Anterior cingulate cortex (tissue), 58 donors: ENCODE measurements at regions not wholly inside any gene's neighbourhood (a gene's known extent, or its start where the extent isn't known, plus 50 kb on each side); places are given as distances from the start of the nearest gene placed in this dataset.

ENCODE experiments used
- DNase-seq, 58 donors: peaks; one replicate each; lab custom pipeline; 2025; lab: John Stamatoyannopoulos, UW

DNA sequence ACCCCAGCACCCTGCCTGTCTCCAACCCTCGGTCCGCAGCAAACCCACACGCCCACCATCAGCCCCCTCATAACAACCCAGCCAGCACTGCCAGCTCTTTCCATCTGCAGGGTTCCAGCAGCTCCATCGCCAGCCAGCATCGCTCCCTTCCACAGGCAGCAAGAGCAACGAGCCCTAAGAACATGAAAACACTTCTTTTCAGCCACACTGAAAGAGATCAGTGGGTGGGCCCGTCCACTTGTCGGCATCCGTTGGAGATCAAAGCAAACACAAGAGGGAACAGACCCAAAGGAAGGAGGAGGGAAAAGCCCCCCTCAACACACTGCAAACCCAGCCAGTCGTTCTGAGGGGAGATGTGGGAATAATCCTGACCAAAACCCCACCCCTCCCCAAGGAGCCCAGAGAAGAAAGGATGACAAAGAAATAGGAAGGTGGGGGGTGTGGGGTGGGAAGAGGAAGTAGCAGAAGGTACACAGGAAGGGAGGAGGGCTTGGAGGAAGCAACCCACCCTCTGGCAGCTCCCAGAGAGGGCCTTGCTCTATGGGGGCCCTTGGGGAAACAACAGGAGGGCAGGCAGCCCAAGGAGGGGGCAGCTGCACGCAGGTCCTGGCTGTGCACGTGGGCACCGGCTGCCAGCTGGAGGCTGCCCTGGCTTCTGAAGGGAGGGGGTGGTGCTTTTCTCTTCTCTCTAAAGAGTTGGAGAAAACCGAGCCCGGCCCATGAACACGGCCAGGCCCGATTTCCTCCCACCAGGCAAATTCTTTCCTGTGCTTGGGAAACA lies 473.6 kb upstream of the PROK2 start:
- DNase-seq, result peak in 13 of 58 donors; percentile 9 to 47 (median 20)

DNA sequence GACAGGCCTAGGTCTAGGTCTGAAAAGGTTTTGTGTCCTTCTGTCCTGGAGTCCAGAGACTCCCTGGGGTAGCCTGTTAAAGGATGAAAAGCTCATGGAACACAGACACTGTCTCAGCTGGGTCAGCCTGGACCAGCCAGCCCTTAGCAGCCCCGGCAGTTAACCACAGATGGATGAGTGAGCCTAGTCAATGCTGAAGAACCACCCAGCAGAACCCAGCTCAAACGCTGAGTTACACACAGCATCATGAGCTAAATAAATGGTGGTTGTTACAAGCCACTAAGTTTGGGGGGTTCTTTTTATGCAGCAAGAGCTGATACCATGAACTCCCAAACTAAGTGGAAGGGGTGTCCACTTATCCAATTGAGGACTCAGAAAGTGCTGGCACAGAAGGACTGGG lies 472.8 kb upstream of the PROK2 start:
- no peak for DNase-seq

DNA sequence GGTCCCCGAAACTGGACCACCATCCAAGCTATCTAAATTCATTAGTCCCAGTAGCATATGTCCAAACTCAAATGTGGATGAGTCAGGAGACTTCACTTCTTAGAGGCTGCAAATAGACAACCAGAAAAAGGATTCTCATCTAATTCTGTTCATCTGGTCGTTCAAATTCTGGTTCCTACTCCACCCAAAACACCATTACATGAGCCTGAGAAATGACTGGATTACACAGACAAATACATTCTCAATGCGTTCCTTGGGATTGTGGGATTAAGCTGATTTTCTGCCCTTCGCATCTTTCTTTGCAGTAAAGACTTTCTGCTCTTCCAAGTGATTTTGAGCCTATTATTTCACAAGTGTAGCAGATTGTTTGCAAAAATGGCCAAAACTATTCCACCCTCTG lies 472.3 kb upstream of the PROK2 start:
- no peak for DNase-seq

DNA sequence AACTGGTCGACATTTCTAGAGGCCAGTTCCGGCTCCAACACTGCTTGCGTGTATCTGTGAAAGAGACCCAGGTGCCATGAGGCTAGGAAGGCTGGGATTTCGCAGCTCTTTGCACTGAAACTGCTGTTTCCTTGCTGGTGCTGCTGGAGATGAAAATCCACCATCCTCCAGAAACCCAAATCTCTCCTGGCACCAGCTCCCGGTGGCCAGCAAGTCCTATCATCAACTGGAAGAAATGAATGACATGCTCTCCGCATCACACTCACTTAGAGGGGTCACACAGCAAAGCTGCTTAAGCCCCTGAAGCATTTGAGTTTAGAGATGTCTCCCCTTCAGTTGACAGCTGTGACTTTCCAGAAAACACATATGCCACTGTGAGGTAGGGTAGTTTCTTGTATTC lies 471.8 kb upstream of the PROK2 start:
- no peak for DNase-seq

DNA sequence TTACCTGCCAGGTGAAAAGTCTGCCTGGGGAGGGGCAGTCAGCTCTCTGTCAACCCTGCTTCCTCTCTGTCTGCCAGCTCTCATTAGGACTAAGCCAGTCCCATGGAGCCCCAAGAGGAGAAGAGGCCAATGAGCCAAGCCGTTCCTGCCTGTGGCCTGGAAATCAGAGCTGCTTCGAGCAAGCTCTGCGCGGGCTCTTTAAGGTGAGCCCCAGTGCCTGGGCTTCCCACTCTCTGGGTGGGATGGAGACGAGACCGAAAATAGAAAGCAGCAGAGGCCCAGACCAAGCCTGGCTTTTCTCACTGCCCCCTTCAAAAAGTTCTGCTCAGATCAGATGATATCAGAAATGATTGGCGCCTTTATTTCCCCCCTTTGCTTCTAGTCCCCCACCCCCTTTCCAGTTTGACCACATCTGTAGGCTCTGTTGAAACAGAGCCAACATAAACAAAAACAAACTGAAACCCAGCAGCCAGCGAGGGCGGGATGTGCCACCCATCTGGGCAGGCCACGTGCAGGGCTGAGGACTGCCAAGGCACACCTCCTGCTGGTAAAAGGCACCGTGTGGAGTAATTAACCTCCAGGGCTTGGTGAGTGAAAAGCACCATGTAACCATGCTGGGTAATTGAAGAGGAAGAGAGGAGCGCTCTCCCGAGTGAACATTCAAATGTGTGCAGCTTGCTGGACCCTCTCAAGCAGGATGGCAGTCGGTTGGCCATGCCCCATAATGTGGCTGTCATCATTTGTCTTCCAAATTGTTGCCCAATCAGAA lies 471.0 kb upstream of the PROK2 start:
- DNase-seq, result peak in 23 of 58 donors; percentile 9 to 69 (median 41)

DNA sequence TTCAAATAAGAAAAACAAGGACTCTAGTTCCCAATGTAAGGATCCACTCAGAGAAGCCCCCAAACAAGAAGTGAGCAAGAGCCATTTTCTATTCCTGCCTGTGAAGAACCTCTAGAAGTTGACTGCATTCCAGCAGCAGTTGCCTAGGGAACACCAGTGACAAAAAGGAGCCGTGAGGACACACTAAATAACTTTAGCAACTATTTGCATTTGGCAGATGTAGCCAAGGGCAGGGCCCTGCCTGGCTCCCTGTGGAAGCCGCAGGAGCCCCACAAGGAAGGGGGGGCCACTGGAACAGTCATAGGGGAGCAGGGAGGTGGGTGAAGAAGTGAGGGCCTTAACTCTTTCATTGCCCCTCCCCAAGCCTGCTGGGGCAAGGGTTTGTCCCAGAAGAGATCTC lies 470.2 kb upstream of the PROK2 start:
- peak in 5 of 58 donors; percentile 16 to 49 (median 22) for DNase-seq

DNA sequence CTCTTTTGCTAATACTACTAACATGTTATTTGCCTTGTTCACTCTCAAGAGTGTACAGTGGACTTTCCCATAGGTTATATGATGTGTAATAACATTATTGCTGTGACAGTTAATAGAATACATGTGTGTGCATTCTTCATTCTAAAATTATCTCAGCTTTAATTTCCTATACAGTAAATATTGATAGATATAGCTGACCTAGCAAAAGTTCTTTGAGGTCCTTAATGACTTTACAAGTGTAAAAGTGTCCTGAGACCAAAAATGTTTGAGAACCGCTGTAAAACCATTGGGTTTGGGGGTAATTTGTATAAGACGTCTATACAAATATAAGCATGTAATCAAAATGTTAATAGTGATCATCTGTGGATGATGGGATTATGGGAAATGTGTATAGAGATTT lies 469.5 kb upstream of the PROK2 start:
- DNase-seq, result no peak

DNA sequence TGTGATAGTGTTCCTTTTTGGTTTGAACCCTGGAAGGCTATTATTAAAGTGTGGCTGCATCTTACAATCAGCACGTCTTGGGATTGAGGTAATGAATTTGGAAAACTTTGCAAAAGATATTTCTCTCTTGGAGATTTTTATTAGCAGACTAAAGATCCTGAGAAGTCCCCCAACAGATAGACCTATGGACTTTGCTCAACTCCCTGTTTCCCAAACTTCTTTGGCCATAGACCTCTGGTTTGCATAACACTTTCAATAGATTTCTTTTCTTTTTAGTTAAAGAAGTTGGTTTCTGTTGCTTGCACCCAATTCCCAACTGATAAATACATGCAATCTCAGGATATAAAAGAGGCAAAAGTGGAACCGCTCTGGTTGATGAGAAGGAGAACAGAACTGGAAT lies 465.8 kb upstream of the PROK2 start:
- DNase-seq, result no peak

DNA sequence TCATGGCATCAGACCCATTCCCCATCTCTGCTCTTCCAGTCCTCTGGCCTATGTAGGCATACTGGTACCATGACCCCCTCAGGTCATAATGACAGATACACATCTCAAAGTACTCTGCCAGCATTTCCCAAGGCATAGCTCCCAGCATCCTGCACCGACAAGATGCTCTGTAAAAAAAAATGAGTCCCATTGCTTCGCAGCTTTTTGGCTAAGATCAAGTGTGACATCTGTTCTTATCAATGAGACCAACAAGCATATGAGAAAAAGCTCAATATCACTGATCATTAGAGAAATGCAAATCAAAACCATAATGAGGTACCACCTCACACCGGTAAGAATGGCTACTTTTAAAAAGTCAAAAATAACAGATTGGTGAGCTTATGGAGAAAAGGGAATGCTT lies 463.9 kb upstream of the PROK2 start:
- DNase-seq, result no peak

DNA sequence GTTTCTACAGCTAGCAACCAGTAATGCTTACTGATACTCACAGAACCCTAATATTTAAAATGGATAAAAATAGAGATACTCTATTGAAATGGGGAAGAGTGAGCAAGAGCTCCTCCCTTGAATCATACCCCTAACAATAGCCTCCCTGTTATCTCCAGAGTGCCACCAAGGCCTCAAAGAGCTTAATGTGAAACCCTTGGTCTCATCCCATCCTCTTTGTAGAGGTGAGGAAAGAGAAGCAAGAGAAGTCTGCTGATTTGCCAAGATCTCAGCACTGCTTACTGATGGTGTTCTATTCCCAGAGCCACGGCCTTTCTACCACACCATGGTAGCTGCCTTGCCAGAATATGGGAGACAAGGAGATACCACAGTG lies 463.4 kb upstream of the PROK2 start:
- DNase-seq, result no peak

DNA sequence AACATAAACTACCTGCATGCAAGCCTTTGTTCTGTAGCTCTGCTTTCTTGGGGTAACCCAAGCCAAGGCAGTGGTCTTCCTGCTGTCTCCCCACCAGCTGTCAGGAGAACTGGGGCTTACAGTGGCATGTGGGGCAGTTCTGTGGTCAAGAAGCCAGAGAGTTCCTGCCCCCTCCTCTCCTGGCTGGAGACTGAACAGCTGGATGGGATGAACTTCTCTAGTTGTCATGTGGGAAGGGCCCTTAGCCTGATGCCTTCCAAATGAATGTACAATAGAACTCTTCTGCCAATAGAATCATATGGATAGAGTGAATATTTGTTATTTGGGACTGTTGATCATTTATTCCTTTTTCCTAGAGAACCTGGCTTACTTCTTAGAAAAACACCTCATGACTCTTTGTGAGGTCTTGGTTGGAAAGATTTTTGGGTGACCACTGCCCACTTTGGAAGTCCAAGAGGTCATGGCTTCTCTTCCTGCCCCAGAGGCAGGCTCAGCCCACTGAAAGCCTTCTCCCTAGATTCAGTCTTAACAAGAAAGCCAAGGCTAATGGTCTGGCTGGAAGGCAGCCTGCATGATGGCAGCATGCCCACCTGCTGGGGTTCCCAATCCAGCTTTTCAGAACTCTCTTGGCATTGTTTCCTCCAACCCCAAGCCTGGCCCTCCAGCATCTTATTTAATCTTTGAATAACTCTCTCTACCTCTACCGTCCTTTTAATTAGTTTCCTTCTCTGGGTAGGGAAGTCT lies 462.9 kb upstream of the PROK2 start:
- peak in 51 of 58 donors; percentile 11 to 81 (median 50) for DNase-seq

DNA sequence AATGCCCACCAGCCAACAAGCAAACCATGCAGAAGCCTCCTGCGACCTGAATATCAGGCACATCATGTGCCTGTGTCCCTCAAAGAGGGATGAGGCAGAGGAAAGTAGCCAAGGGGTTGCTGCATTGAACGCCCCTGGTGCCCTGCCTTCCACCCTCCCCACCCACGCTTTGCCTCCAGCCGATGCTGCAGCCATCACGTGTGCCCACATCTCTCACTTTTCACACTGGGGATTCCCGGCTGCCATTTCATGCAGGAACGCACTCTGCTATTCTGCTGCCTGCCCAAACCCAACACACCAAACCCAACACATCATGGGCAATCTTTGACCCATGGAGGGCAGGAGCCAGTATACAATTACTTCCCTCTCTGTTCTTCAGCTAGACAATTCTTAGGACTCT lies 462.2 kb upstream of the PROK2 start:
- DNase-seq, result peak in 2 of 58 donors; percentile 32 to 61

DNA sequence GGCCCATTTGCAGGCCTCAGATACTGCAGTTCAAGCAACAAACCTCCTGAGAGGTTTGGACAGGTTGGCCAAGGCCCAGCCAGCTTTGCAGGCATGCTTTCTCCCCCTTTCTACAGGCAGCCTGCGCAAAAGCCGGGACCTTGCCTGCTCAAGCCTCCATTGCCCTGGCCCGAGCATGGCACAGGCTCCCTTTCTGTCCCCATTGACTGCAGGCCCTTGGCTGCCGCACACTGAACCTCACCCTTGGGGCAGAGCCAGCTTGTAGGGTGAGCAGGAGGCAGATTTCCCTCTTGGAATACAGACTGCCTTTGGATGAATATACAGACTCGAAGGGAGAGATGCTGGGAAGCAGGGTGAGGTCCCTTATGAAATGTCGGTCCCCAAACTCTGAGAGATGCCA lies 461.7 kb upstream of the PROK2 start:
- DNase-seq, result peak in 47 of 58 donors; percentile 14 to 88 (median 61)

DNA sequence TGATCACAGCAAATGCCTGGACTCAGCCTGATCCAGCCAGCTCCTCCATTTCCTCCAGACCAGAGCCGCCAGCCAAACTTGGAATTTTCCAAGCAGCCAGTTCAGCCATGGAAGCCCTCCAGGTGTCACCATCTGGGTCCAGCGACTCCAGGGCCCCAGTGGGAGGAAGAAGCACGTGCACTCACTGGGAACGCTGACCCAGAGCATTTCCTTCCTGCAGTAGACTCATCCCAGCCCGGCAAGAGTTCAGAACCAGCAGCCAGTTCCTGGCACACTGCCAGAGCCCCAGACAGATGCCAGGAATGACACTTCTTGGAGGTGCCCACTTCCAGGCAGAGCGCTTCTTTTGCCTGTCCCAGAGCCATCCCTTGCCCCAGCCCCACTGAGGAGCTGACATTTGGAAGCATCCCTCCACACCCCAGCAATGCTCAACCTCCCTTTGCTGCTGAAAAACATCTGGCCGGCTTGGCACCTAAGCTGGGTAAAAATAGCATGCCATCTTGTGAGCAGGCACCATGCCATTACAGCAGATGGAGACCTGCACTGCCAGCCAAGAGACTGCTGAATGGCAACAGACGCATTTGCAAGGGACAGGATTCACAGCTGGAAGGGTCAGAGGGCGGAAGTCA lies 460.3 kb upstream of the PROK2 start:
- peak in 48 of 58 donors; percentile 10 to 90 (median 57) for DNase-seq

DNA sequence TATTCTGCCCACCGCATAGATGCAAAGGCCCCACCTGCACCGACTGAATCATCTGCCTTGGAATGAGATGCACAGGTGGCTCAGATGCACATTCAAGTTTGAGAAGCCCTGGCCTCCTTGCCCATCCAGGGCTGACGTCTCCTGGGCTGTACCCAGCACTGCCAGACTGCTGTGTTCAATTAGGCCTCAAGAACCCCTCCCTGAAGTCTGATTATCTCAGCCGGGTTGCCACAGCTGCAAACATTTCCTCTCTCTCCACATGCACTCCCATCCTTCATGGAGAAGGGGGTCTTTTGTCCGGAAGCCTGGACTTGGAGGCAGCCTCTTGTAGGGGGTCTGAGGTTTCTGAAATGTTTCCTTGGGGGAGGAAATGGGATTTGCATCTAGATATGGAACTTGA lies 459.4 kb upstream of the PROK2 start:
- DNase-seq, result peak in 1 of 58 donors; percentile 18

DNA sequence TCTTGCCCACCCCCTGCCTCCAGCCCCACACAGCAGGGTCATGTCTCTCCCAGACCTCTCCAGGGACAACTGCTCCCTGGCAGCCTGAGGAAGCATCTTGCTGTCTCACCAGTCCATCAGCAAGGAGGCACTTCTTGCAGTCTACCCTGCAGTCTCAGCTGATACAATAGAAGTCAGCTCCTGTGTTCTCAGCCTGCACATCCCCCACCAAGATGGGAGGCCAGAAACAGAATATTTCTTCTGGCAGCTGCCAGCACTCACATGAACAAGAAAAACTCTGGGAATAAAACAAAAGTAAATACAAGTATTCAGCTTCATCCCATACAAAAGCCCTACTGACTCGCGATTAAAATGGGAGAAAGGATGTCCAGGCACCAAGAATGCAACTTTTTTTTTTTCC lies 457.4 kb upstream of the PROK2 start:
- DNase-seq, result peak in 19 of 58 donors; percentile 5 to 68 (median 38)

DNA sequence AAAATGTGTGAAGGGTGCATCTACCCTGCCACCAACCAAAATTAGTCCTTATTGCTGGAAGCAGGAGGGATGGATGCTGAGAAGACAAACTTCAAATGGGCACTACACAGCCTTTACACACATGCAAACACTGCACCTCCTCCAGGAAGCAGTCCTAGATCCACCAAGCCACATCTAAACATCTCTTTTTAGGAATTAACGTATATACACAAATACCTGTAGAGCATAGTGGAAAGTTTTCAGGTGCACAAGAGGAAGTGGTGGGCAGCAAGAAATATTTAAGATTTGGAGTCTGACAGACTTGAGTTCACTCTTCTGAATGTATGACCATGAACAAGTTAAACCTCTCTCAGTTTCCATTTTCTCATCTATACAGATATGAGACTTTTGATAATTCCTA lies 456.6 kb upstream of the PROK2 start:
- DNase-seq, result no peak

DNA sequence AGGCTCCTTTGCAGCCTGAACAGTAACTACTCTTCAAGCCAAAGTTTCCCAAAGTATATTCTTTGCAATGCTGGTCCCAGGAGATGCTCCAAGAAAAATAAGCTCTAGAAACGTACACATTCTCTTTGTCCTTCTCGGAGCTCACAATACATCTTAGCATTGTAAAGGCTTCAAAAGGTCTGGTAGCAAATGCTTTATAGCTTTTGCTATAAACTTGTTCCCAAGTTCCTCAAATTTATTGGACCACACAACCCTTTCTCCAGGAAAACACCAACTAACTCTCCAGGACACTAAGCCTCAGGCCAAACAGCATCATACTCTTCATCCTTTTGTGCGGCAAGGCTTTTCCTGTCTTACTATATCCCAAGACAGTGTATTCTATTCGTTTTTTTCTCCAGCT lies 455.6 kb upstream of the PROK2 start:
- DNase-seq, result no peak

DNA sequence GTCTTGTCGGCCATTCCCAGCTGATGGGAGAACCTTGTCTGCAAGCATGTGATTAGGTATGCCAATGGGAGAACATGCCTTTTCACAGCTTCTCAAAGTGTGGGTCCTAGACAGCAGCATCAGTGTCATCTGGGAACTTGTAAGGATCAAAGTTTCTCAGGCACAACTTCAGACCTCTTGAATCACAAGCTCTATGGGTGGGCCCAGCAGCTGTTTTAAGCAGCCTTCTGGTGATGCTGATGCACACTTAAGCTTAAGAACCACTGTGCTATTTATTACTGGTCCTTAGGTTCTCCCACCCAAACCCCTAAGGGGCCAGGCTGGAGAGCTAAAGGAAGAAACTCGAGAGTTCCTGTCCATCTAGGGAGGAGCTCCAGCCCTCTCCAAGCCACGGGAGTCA lies 453.9 kb upstream of the PROK2 start:
- no peak for DNase-seq

DNA sequence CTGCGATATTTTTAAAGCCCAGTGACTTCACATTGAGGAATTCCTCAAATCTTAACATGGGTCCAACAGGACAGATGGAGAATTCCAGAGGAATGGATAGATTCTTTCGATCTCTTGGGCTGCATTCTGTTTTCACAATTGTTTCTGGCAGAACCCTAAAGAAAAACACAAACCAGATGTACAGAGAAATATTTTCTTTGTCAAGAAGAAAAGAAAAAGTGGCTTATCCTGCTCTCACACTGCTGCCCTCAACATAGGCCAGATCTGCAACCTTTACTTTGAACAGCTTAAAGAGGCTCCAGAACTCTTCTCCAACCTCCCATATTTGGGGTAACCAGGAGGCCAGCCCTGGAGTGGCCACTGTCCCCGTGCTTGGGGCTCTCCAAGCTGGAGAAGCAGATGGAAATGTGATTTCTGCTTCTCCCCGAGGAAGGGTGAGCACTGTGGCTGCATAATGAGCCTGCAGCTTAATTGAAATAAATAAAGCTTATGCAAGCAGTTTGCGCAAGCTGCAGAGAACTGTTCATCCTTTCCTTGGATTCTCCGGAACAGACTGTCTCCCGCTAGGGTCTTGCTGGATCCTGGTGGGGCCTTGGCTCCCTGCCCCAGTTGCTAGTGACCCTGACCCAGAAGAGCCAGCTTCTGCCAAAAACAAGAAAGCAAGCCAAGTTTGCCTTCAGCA lies 453.2 kb upstream of the PROK2 start:
- peak in 4 of 58 donors; percentile 12 to 24 (median 16) for DNase-seq
